HG02981 (cell line): ENCODE measurements at regions not wholly inside any gene's neighbourhood (a gene's known extent, or its start where the extent isn't known, plus 50 kb on each side); places are given as distances from the start of the nearest gene placed in this dataset.

Experiments used
- ATAC-seq: cut with Tn5 transposase; IDR thresholded peaks from one replicate; pipeline ENCODE4 v1.9.1; 2021; ENCODE audit warnings: mild to moderate bottlenecking, moderate library complexity; ENCODE audit not compliant: unreplicated experiment

DNA sequence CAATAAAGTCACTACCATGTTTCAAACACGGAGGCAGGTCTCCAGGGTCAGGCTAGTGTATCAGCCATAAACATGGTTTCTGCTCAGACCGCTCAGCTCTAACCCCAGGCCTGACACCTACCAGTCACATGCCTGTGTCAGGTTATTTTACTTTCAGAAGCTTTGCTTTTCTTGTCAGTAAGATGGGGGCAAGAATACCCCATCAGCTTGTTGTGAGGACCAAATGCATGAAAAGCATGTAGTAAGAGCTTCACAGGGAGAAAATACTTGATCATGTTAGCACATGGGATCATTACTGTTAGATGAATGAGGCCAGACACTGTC lies 65.2 kb upstream of the PIM1 start:
- ATAC-seq, result no peak

DNA sequence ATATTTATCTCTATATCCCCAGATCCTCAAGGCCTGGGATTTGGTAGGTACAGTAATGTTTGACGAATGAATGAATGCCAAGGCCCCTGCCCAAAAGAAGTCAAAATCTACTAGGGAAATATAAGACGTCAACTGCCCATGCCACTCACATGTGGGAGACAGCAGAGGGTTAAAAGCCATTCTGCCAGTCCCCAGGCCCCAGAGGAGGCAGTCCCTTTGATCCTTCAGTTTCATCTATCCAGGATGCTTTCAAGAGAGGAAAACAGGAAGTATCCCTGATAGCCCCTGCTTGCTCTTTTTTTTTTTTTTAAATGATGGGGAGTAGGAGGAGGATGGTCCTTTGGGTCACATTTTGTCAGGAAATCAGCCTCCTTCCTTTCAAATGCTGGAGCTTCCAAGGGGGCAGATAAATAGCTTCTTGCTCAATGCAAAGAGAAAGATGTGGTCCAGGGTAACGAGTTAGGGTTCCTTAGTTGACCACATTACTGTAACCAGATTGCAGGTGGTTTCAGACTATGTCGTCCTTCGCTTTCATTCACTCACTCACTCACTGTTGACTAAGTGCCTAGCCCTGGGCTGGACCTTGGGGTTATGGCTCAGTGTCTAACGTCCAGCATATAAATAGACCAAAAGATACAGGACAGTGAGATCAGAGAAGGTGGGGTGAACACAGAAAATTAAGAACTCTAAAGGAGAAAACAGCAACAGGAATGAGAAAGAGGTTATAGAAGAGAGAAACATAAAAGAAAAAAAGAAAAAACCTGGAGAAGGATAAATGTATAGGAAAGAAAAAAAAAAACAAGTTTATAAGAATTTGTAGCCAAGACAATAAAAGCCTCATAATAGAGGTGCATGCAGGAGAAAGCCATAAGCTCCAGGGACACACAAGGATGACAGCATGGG lies 64.6 kb upstream of the PIM1 start:
- no peak for ATAC-seq

DNA sequence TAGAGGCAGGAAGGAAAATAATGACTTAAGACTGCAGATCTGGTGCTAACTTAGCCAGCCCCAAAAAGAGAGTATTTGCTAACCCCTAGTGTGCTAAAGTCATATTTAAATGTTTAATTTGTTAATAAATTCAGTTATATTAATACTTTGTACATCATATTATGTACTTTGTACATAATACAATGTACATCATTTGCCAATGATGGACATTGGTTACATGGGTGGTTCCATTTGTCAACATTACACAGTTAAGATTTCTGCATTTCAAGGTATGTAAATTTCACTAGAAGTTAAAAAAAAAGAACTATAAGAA lies 63.9 kb upstream of the PIM1 start:
- no peak for ATAC-seq

DNA sequence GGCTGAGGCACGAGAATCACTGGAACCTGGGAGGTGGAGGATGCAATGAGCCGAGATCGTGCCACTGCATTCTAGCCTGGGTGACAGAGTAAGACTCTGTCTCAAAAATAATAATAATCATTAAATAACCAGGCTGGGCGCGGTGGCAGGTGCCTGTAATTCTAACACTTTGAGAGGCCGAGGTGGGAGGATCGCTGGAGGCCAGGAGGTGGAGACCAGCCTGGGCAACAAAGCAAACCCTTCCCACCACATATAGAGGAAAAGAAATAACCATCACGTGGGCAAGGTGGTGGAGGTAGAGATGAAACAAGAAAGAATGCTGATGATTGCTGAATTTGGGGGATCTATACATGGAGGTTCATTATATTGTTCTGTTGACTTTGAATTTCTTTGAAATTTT lies 63.4 kb upstream of the PIM1 start:
- no peak for ATAC-seq

DNA sequence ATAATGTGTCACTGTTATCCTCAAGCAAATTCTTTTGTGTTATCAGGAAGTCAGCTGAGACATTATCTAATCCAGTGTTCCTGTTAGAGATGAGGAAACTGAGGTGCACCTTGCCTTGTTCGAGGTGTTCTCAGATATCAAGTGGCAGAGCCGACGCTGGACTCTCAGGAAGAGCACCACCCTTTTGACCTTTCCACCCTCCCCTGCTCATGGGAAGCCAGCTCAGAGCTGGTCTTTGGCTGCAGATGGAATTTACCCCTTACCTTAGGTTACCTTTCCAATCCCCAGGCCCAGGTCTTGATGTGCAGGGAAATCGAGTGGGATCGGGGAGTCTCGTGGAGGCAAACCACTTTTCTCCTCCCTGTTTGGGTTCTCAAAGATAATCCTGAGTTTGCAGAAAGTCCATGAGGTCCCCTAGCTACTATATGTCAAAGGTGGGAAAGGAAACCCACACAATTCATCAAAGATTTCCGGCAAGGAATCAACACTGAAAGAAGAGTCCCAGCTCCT lies 62.9 kb upstream of the PIM1 start:
- no peak for ATAC-seq

DNA sequence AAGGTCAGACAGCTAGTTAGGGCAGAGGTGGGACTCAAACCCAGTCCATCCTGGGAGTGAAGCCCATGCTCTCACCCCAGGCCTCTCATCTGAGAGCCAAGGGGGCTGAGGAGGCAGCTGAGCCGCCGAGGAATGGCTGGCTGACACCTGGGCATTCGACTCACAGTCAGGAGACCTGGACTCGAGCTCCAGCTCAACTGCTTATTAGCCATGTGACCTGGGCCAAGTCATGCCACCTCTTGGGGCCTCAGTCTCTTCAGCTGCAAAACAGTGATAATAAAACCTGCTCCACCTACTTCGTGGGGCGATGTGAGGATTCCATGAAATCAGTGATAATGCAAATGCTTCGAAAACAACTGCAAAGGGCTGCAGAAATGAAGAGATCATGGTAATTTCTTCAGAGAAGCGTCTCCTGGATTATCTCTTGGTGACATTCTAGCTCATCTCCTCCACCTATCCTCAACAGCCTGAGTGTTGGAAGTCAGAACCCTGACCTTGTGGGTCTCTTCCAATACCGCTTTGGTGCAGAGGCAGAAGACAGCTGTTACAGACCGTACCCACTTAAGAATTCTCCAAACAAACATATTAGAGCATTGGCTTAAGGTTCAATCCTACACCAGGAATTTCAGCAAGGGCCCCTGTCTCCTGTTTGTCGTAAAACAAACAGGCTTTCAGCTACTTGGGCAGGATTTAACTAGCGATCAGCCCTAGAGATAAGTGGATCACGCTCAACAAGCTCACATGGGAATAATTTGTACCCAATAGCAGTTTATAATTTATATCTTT lies 60.0 kb upstream of the PIM1 start:
- no peak for ATAC-seq

DNA sequence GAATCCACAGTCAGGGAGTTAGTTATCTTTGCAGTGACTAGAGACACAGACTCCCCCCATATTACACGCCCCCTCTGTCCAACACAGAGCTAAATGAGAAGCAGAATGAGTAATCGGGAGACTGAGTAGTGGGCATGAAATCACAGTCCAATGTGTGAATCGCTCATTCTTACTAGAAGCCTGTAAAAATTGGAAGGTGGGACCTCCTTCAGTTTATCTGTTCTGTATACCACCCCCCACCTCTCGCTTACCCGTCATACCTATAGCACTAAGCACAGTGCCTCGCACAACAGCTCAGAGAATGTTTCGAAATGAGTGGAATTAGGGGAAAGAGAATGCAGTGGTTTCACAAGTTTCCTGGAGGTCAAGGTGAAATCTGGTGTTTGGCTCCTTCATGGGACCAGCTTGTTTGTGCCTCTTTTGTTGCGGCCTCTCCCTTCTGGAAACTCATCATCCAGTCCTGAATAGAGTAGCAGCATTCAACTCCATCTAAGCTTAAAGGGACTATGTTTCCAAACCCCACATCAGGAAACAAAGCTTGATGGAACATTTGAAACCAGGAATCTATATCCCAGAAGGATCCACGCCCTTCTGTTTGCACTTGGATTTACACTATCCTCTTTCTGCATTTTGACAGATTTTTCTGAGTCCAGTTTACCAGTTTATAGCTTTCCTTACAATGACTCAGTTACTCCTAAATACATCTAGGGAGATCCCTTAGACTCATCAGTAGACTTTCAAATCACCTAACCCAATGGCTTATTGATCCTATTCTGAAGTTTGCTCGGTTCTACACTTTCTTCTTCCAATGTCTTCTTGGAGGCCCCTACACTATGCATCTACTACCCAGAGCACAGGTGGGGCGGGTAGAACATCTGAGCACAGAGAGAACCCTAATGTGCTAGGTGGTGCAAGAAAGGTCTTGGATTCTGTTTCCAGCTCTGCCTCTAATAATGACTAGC lies 59.2 kb upstream of the PIM1 start:
- no peak for ATAC-seq

DNA sequence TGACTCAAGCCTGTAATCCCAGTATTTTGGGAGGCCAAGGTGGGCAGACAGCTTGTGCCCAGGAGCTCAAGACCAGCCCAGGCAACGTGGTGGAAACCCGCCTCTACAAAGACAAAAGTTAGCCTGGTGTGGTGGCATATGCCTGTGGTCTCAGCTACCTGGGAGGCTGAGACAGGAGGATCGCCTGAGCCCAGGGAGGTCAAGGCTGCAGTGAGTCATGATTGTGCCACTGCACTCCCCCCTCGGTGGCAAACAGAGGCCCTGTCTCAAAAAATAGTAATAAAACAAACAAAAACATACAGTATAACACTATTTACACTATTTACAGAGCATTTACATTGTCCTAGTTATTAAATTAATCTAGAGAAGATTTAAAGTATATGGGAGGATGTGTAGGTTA lies 56.0 kb upstream of the PIM1 start:
- ATAC-seq, result no peak

DNA sequence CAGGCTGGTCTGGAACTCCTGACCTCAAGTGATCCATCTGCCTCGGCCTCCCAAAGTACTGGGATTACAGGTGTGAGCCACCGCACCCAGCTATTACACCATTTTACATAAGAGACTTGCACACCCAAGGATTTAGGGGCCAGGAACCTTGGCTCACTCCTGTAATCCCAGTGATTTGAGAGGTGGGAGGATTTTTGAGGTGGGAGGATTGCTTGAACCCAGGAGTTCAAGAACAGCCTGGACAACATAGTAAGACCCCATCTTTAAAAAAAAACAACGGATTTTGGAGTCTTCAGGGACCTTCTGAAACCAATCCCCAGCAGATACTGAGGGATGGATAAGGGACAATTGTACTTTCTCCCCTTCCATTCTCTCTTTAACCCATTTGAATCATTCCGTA lies 55.3 kb upstream of the PIM1 start:
- no peak for ATAC-seq

DNA sequence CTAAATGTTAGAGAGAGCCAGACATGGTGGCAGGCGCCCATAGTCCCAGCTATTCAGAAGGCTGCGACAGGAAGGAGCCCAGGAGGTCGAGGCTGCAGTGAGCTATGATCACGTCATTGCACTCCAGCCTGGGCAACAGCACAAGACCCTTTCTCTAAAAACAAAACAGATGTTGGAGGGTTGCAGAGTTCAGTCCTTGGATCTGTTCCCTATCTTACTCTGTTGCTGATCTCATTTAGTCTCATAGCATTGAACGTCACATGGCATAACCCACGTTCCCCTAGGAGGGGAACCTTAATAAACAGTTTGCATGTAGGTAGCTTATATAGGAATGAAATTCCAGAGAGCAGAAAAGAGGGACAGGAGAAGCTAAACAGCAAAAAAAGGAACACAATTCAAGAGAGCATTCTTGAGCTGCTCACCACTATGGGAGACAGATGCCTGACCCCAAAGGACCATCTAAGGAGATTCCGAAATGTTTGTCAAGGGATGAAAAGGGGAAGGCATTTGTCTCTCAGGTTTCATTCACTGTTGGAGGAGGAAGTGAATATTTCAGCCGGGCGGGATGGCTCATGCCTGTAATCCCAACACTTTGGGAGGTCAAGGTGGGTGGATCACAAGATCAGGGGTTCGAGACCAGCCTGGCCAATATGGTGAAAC lies 54.6 kb upstream of the PIM1 start:
- ATAC-seq, result no peak

DNA sequence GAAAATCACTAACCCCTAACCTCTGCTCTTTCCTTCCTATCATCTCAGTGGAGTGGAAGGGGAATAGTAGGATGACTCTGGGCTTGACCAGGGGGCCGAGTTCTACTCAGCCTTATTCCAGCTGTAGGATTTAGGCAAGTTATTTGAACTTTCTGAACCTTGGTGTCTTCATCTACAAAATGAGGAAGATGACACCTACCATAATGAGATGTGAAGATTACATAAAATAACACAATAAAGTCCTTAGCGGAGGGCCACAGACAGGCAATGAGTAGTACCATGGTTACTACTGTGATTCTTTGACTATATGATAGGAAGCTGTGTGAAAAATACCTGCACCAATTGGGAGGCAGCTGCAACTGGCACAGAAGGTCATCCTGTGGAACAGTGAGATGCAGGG lies 53.6 kb upstream of the PIM1 start:
- no peak for ATAC-seq

DNA sequence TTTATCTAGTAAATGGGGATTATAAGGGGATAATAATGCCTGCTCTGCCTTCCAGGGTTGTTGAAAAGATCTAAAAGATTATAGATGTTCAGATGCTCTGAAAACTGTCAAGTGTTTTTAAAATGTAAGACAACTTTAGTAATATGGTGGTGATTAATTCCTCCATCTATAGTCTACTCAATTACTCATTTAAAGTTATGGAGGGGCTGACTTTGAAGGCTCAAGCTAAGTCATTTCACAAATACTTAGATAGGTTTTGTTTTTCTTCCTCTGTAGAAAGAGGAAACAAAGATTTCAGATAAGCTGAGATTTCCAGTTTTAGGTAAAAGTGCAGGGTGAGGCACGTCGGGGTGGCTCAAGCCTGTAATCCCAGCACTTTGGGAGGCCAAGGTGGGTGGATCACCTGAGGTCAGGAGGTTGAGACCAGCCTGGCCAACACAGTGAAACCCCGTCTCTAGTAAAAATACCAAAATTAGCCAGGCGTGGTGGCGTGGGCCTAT lies 50.5 kb upstream of the PIM1 start:
- no peak for ATAC-seq
